NCI-H460 (cell line): ENCODE measurements at regions not wholly inside any gene's neighbourhood (a gene's known extent, or its start where the extent isn't known, plus 50 kb on each side); places are given as distances from the start of the nearest gene placed in this dataset.

Experiments
- DNase-seq: peaks from one replicate; pipeline ENCODE4 v3.0.0-alpha.2; 2016; ENCODE audit warnings: low read depth; ENCODE audit errors: extremely low read depth

GRCh38 chr2:20499387-20499786 is 52.5 kb downstream of the RHOB start:
- DNase-seq = no peak

GRCh38 chr2:20501974-20502373 is 55.1 kb downstream of the RHOB start:
- DNase-seq = peak; percentile 94

GRCh38 chr2:20502496-20502895 is 55.6 kb downstream of the RHOB start:
- peak; percentile 36 for DNase-seq

- DNase-seq = no peak
Measured at GRCh38 chr2:20504174-20504573, 57.3 kb downstream of the RHOB start.

- DNase-seq = no peak
Measured at GRCh38 chr2:20506201-20506685, 59.4 kb downstream of the RHOB start.

GRCh38 chr2:20507166-20507692 is 60.4 kb downstream of the RHOB start:
- DNase-seq = no peak

- no peak for DNase-seq
Measured at GRCh38 chr2:20507711-20508110, 60.8 kb downstream of the RHOB start.

- no peak for DNase-seq
Measured at GRCh38 chr2:20509301-20509769, 62.5 kb downstream of the RHOB start.

- DNase-seq = peak; percentile 33
Measured at GRCh38 chr2:20509770-20510490, 63.1 kb downstream of the RHOB start.

GRCh38 chr2:20511130-20511529 is 64.3 kb downstream of the RHOB start:
- no peak for DNase-seq

- no peak for DNase-seq
Measured at GRCh38 chr2:20512061-20512605, 65.3 kb downstream of the RHOB start.

- DNase-seq = no peak
Measured at GRCh38 chr2:20513946-20514345, 67.1 kb downstream of the RHOB start.

GRCh38 chr2:20514596-20515269 is 67.9 kb downstream of the RHOB start:
- DNase-seq = no peak

- no peak for DNase-seq
Measured at GRCh38 chr2:20515290-20516220, 68.7 kb downstream of the RHOB start.

GRCh38 chr2:20516291-20516645 is 69.4 kb downstream of the RHOB start:
- DNase-seq = no peak

GRCh38 chr2:20516646-20517341 is 69.9 kb downstream of the RHOB start:
- DNase-seq = no peak

GRCh38 chr2:20519309-20519708 is 72.4 kb downstream of the RHOB start:
- no peak for DNase-seq

- no peak for DNase-seq
Measured at GRCh38 chr2:20520128-20520527, 73.3 kb downstream of the RHOB start.

- no peak for DNase-seq
Measured at GRCh38 chr2:20521193-20521592, 74.3 kb downstream of the RHOB start.

GRCh38 chr2:20521682-20522189 is 74.9 kb downstream of the RHOB start:
- no peak for DNase-seq
